AG04450 (cell line): ENCODE measurements at regions not wholly inside any gene's neighbourhood (a gene's known extent, or its start where the extent isn't known, plus 50 kb on each side); places are given as distances from the start of the nearest gene placed in this dataset.

ENCODE experiments used
- CTCF ChIA-PET: fragments of 300-600, 350-600 bp; formaldehyde crosslinking; extraction: SDS; loops from one replicate; lab custom pipeline; 2022; ENCODE audit warnings: antibody characterized with exemption, inconsistent platforms; lab: Charles Lee
- POLR2A ChIA-PET: fragments of 350-600 bp; formaldehyde crosslinking; extraction: SDS; loops from one replicate; lab custom pipeline; 2021; ENCODE audit warnings: antibody characterized with exemption, inconsistent platforms; lab: Yijun Ruan, JAX
- DNase-seq: peaks from one replicate; pipeline ENCODE4 v3.0.0-alpha.2; 2011; ENCODE audit warnings: low read depth, low spot score
- H3K27ac ChIP-seq: one replicate; pipeline ENCODE4 v1.5.1; 2012; ENCODE audit warnings: low read depth, low read length, control low read depth
- H3K27me3 ChIP-seq: one replicate; pipeline ENCODE4 v1.6.0; 2012; ENCODE audit warnings: low read length; ENCODE audit not compliant: control insufficient read depth, insufficient read depth
- H3K4me3 ChIP-seq: 2 replicates; pipeline ENCODE4 v1.5.1; 2011; ENCODE audit warnings: mild to moderate bottlenecking, low read depth, low read length, control low read depth
- H3K9me3 ChIP-seq: 2 replicates; pipeline ENCODE4 v1.5.1; 2012; ENCODE audit warnings: low read length; ENCODE audit not compliant: control insufficient read depth, insufficient read depth
- CTCF ChIP-seq: IDR thresholded peaks from 2 replicates; pipeline ENCODE4 v1.5.1; 2011; ENCODE audit warnings: low read depth, low read length, control low read depth, inconsistent platforms

DNA sequence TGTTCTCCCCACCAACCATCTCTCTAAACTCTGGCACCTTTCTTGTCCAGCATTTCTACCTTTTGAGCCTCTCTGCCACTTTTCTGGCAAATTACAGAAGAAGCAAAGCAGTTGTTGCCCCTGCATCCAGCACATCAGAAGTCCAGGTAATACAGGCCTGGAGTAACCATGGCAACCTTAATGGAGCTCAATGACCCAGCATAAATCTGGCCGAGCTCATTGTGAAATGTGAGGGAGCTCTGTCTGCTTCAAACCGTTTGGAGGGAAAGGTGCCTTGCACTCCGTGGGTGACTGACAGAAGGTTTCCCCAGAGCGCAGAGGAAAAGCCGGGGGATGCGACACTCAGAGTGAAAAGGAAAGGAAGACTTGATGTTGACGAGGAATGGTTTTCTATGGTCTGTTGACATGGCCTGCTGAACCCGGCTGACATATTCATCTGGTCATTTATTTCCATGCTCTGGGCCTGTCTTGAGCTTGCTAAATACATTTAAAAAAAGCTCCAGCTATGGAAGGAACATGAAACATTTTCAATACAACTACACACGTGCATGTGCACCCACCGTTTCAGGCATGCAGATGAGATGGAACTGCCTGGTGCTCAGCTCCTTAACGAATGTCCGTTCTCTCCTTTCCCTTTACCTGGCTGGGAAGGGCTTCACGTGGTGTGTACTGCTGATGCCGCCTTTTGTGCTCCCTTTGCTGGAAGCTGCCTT lies 74.9 kb downstream of the ADRA2A start:
- Histone ChIP-seq H3K9me3 (no peaks in the 10 kb centered on the region), H3K4me3 (no peak overlapping the region), H3K27me3 (no peaks in the 10 kb centered on the region), H3K27ac (no peak overlapping the region)
- POLR2A ChIA-PET: interaction anchor here (0.6 kb wide), 1 partner anchor 17 kb away, joined by 3 read pairs; no protein-coding TSS in a partner anchor
- CTCF ChIA-PET: no interaction called here
- TF ChIP-seq CTCF: no peak
- DNase-seq: no peak

GRCh38 chr10:111156754-111157153 lies 79.9 kb downstream of the ADRA2A start:
- TF ChIP-seq CTCF: no peak
- H3K4me3 ChIP-seq: no peak overlapping the region
- no peak for DNase-seq
- ChIA-PET CTCF (interaction anchor here (0.6 kb wide), 1 partner anchor 114 kb away, joined by 5 read pairs; no protein-coding TSS in a partner anchor), POLR2A (no interaction called here)
- H3K9me3 ChIP-seq: no peaks in the 10 kb centered on the region
- H3K27me3 ChIP-seq: no peaks in the 10 kb centered on the region
- H3K27ac ChIP-seq: no peak overlapping the region

- Histone ChIP-seq H3K9me3 (no peaks in the 10 kb centered on the region), H3K27ac (no peak overlapping the region), H3K4me3 (no peak overlapping the region), H3K27me3 (no peaks in the 10 kb centered on the region)
- POLR2A ChIA-PET: no interaction called here
- DNase-seq: no peak
- TF ChIP-seq CTCF: no peak
- CTCF ChIA-PET: no interaction called here
Observed at GRCh38 chr10:111158595-111158994, 81.8 kb downstream of the ADRA2A start.

GRCh38 chr10:111161109-111161874 lies 84.5 kb downstream of the ADRA2A start:
- Histone ChIP-seq H3K27ac (no peak overlapping the region), H3K4me3 (no peak overlapping the region), H3K9me3 (no peaks in the 10 kb centered on the region), H3K27me3 (no peaks in the 10 kb centered on the region)
- CTCF ChIA-PET: no interaction called here
- DNase-seq: no peak
- POLR2A ChIA-PET: no interaction called here
- TF ChIP-seq CTCF: no peak

DNA sequence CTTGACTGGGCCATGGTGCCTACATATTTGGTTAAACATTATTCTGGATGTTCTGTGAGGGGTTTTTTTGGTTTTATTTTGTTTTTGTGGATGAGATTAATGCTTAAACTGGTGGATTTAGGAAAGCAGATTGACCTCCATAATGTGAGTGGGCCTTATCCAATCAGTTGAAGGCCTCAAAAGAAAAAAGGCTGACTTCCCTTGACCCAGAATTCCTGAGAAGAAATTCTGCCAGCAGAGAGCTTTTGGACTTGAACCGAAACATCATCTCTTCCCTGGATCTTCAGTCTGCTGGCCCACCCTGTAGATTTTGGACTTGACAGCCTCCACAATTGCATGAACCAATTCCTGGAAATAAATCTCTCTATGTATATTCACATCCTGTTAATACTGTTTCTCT lies 94.4 kb downstream of the ADRA2A start:
- Histone ChIP-seq H3K27ac (no peak overlapping the region), H3K27me3 (no peaks in the 10 kb centered on the region), H3K9me3 (no peaks in the 10 kb centered on the region), H3K4me3 (no peak overlapping the region)
- no peak for DNase-seq
- POLR2A ChIA-PET: no interaction called here
- CTCF ChIA-PET: no interaction called here
- TF ChIP-seq CTCF: no peak
